Loucy (cell line): ENCODE measurements at regions not wholly inside any gene's neighbourhood (a gene's known extent, or its start where the extent isn't known, plus 50 kb on each side); places are given as distances from the start of the nearest gene placed in this dataset.

Source experiments
- H2AFZ ChIP-seq: fragments of 200-600 bp; sonication (generic); 2 replicates; pipeline ENCODE4 v1.6.0; 2016; ENCODE audit warnings: antibody characterized with exemption, mild to moderate bottlenecking, low read length, moderate library complexity
- H3F3A ChIP-seq: fragments of 200-600 bp; 2 replicates; pipeline ENCODE4 v1.6.0; 2016; ENCODE audit warnings: antibody characterized with exemption, low read depth, mild to moderate bottlenecking
- H3K27me3 ChIP-seq: fragments of 200-600 bp; sonication (generic); 2 replicates; pipeline ENCODE4 v1.6.1; 2014; ENCODE audit warnings: low read length, mild to moderate bottlenecking; ENCODE audit not compliant: insufficient read depth, poor library complexity, severe bottlenecking
- H3K36me3 ChIP-seq: fragments of 200-600 bp; sonication (generic); 2 replicates; pipeline ENCODE4 v1.6.1; 2016; ENCODE audit warnings: low read length; ENCODE audit not compliant: insufficient read depth
- H3K4me1 ChIP-seq: fragments of 200-600 bp; sonication (generic); 2 replicates; pipeline ENCODE4 v1.5.1; 2014; ENCODE audit warnings: low read length, mild to moderate bottlenecking; ENCODE audit not compliant: insufficient read depth, poor library complexity, severe bottlenecking
- H3K4me2 ChIP-seq: fragments of 200-600 bp; sonication (generic); 2 replicates; pipeline ENCODE4 v1.6.0; 2014; ENCODE audit warnings: antibody characterized with exemption, low read length, low read depth, mild to moderate bottlenecking; ENCODE audit not compliant: poor library complexity, severe bottlenecking
- H3K4me3 ChIP-seq: fragments of 200-600 bp; sonication (generic); 2 replicates; pipeline ENCODE4 v1.5.1; 2014; ENCODE audit warnings: low read length, mild to moderate bottlenecking, mixed read lengths; ENCODE audit not compliant: poor library complexity, severe bottlenecking
- H3K79me2 ChIP-seq: fragments of 200-600 bp; sonication (generic); 2 replicates; pipeline ENCODE4 v1.6.1; 2014; ENCODE audit warnings: low read length; ENCODE audit not compliant: insufficient read depth
- H3K9ac ChIP-seq: fragments of 200-600 bp; sonication (generic); 2 replicates; pipeline ENCODE4 v1.6.0; 2014; ENCODE audit warnings: mild to moderate bottlenecking, low read depth, low read length, moderate library complexity; ENCODE audit not compliant: poor library complexity, severe bottlenecking
- H3K9me2 ChIP-seq: fragments of 200-600 bp; sonication (generic); replicated peaks from 2 replicates; pipeline ENCODE4 v1.6.1; 2016; ENCODE audit warnings: low read depth, low read length, mixed read lengths
- H3K9me3 ChIP-seq: fragments of 200-600 bp; sonication (generic); 2 replicates; pipeline ENCODE4 v1.6.1; 2014; ENCODE audit warnings: mild to moderate bottlenecking, antibody characterized with exemption, low read length, low read depth; ENCODE audit not compliant: insufficient read depth
- H4K20me1 ChIP-seq: fragments of 200-600 bp; sonication (generic); 2 replicates; pipeline ENCODE4 v1.6.0; 2014; ENCODE audit warnings: antibody characterized with exemption, low read length, mild to moderate bottlenecking; ENCODE audit not compliant: insufficient read depth, poor library complexity, severe bottlenecking
- EZH2phosphoT487 ChIP-seq: fragments of 200-600 bp; IDR thresholded peaks from 2 replicates; pipeline ENCODE4 v1.6.1; 2018; ENCODE audit warnings: antibody characterized with exemption, mild to moderate bottlenecking, moderate library complexity, borderline replicate concordance
- TF ChIP-seq, protein P1 (sequence below): fragments of 200-600 bp; sonication (generic); conservative IDR thresholded peaks from 2 replicates; pipeline ENCODE4 v1.5.1; 2014; ENCODE audit warnings: mild to moderate bottlenecking, antibody characterized with exemption, low read length

DNA sequence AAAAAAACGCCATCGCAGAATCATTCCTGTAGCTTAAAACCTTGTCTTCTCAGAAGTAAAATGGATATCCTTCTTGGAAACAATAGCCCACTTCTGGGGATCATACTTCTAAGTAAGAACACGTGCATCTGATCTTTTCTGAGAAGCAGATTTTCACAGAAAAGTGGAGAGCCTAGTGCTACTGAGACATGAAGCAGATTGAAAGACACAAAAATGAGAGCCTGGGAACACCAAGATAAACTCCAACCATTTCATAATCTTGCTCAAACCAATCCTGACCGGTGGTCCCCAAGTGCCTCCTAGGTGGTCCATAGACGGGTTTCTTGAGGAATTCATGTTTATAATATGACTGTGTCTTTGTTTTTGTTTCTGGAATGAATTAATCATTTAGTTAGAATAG, 191.2 kb downstream of the IRS1 start:
- H3K79me2 ChIP-seq: no peaks in the 10 kb centered on the region
- H3K9me2 ChIP-seq: no peaks in the 10 kb centered on the region
- no peak for TF ChIP-seq EZH2phosphoT487
- TF ChIP-seq, protein P1, sequence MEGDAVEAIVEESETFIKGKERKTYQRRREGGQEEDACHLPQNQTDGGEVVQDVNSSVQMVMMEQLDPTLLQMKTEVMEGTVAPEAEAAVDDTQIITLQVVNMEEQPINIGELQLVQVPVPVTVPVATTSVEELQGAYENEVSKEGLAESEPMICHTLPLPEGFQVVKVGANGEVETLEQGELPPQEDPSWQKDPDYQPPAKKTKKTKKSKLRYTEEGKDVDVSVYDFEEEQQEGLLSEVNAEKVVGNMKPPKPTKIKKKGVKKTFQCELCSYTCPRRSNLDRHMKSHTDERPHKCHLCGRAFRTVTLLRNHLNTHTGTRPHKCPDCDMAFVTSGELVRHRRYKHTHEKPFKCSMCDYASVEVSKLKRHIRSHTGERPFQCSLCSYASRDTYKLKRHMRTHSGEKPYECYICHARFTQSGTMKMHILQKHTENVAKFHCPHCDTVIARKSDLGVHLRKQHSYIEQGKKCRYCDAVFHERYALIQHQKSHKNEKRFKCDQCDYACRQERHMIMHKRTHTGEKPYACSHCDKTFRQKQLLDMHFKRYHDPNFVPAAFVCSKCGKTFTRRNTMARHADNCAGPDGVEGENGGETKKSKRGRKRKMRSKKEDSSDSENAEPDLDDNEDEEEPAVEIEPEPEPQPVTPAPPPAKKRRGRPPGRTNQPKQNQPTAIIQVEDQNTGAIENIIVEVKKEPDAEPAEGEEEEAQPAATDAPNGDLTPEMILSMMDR: no peak
- H3K4me1 ChIP-seq: no peaks in the 10 kb centered on the region
- no peak overlapping the region for H3K4me3 ChIP-seq
- no peaks in the 10 kb centered on the region for H3K36me3 ChIP-seq
- H4K20me1 ChIP-seq: no peaks in the 10 kb centered on the region
- no peak overlapping the region for H3K9ac ChIP-seq
- peaks cover 5% of the 10 kb centered on the region for H3K27me3 ChIP-seq
- no peaks in the 10 kb centered on the region for H3F3A ChIP-seq
- no peak overlapping the region for H2AFZ ChIP-seq
- H3K4me2 ChIP-seq: no peak overlapping the region
- no peaks in the 10 kb centered on the region for H3K9me3 ChIP-seq

- Histone ChIP-seq H3K79me2 (no peaks in the 10 kb centered on the region), H3K9ac (no peak overlapping the region), H3K4me1 (no peaks in the 10 kb centered on the region), H4K20me1 (no peaks in the 10 kb centered on the region), H3K27me3 (peaks cover 5% of the 10 kb centered on the region), H3K9me2 (no peaks in the 10 kb centered on the region), H3K36me3 (no peaks in the 10 kb centered on the region), H2AFZ (no peak overlapping the region), H3K4me2 (no peak overlapping the region), H3K9me3 (no peaks in the 10 kb centered on the region), H3K4me3 (no peak overlapping the region), H3F3A (no peaks in the 10 kb centered on the region)
- no peak for TF ChIP-seq EZH2phosphoT487
- TF ChIP-seq, protein P1: no peak
Observed at GRCh38 chr2:226607379-226607778, 192.2 kb downstream of the IRS1 start.

DNA sequence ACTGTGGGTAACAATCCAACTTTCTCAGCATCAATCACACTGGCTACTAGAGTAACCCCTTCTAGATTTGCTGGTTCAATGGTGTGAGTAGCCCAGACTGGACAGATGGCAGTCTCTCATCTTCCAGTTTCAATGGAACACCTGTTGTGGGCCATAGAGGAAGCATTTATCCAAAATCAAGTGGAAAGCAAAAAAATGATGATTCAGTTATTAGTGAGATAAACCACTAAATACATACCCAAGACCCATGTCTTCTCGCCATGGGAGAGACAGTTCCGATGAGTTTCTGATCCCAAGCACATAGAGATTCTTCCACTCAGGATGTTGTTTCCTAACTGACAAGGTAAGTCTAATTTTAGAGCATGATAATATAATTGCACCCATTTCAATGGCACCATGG, 194.0 kb downstream of the IRS1 start:
- H3K4me2 ChIP-seq: no peak overlapping the region
- H3K4me1 ChIP-seq: no peaks in the 10 kb centered on the region
- H3F3A ChIP-seq: no peaks in the 10 kb centered on the region
- H3K9ac ChIP-seq: no peak overlapping the region
- H4K20me1 ChIP-seq: no peaks in the 10 kb centered on the region
- no peak overlapping the region for H3K4me3 ChIP-seq
- TF ChIP-seq EZH2phosphoT487: no peak
- TF ChIP-seq, protein P1: no peak
- no peaks in the 10 kb centered on the region for H3K36me3 ChIP-seq
- H3K9me3 ChIP-seq: no peaks in the 10 kb centered on the region
- peaks cover 5% of the 10 kb centered on the region for H3K27me3 ChIP-seq
- H3K9me2 ChIP-seq: no peaks in the 10 kb centered on the region
- H2AFZ ChIP-seq: no peak overlapping the region
- no peaks in the 10 kb centered on the region for H3K79me2 ChIP-seq
